HEK293 (cell line): ENCODE measurements at regions not wholly inside any gene's neighbourhood (a gene's known extent, or its start where the extent isn't known, plus 50 kb on each side); places are given as distances from the start of the nearest gene placed in this dataset.

ENCODE experiments used
- CTCF ChIA-PET: fragments of 350-600 bp; formaldehyde crosslinking; extraction: SDS; loops from one replicate; lab custom pipeline; 2021; ENCODE audit warnings: antibody characterized with exemption; lab: Yijun Ruan, JAX
- POLR2A ChIA-PET: fragments of 300-600 bp; formaldehyde crosslinking; extraction: SDS; loops from one replicate; lab custom pipeline; 2020; ENCODE audit warnings: antibody characterized with exemption, inconsistent platforms; lab: Yijun Ruan, JAX
- H3K27ac ChIP-seq: fragments of 200-500 bp; sonication (Bioruptor generic); 2 replicates; pipeline ENCODE4 v1.5.1; 2014; ENCODE audit warnings: low read depth, low read length, control low read depth, inconsistent platforms; ENCODE audit errors: extremely low read depth
- H3K36me3 ChIP-seq, 2 experiments: fragments of 200-500 bp in 1 of 2; sonication (Bioruptor generic) in 1 of 2; 1 replicate in 1 of 2; 2 replicates in 1 of 2; pipeline ENCODE4 v1.5.1; 2014 to 2017; ENCODE audit warnings: inconsistent platforms in 2 of 2, low read length in 2 of 2; ENCODE audit not compliant: control insufficient read depth in 2 of 2, insufficient read depth in 1 of 2
- H3K4me1 ChIP-seq: fragments of 200-500 bp; sonication (Bioruptor generic); 2 replicates; pipeline ENCODE4 v1.5.1; 2014; ENCODE audit warnings: mild to moderate bottlenecking, low read length, inconsistent platforms; ENCODE audit not compliant: control insufficient read depth, insufficient read depth
- H3K4me3 ChIP-seq: 2 replicates; pipeline ENCODE4 v1.5.1; 2011; ENCODE audit warnings: low read depth, mild to moderate bottlenecking, control low read depth, low read length, moderate library complexity
- H3K9me3 ChIP-seq: fragments of 200-500 bp; sonication (Bioruptor generic); 2 replicates; pipeline ENCODE4 v1.5.1; 2014; ENCODE audit warnings: low read depth, low read length, inconsistent platforms; ENCODE audit not compliant: control insufficient read depth, insufficient read depth
- FEZF1 ChIP-seq: fragments of 450-650 bp; formaldehyde crosslinking; IDR thresholded peaks from 2 replicates; pipeline ENCODE4 v1.5.1; 2016; ENCODE audit warnings: missing biosample characterization, missing genetic modification characterization
- RBAK ChIP-seq: fragments of 450-650 bp; formaldehyde crosslinking; IDR thresholded peaks from 2 replicates; pipeline ENCODE4 v1.5.1; 2016; ENCODE audit warnings: missing biosample characterization, missing genetic modification characterization
- ZFHX2 ChIP-seq: fragments of 450-650 bp; formaldehyde crosslinking; conservative IDR thresholded peaks from 2 replicates; pipeline ENCODE4 v1.5.1; 2016; ENCODE audit warnings: missing biosample characterization, missing genetic modification characterization
- ZNF10 ChIP-seq: fragments of 450-650 bp; formaldehyde crosslinking; IDR thresholded peaks from 2 replicates; pipeline ENCODE4 v1.5.1; 2017; ENCODE audit warnings: missing biosample characterization, missing genetic modification characterization
- ZNF121 ChIP-seq: fragments of 450-650 bp; formaldehyde crosslinking; IDR thresholded peaks from 2 replicates; pipeline ENCODE4 v1.5.1; 2016; ENCODE audit warnings: missing biosample characterization, missing genetic modification characterization
- ZNF2 ChIP-seq: fragments of 450-650 bp; formaldehyde crosslinking; IDR thresholded peaks from 2 replicates; pipeline ENCODE4 v1.5.1; 2016; ENCODE audit warnings: missing biosample characterization, missing genetic modification characterization
- ZNF223 ChIP-seq: fragments of 450-650 bp; formaldehyde crosslinking; IDR thresholded peaks from 2 replicates; pipeline ENCODE4 v1.5.1; 2016; ENCODE audit warnings: missing biosample characterization, missing genetic modification characterization
- ZNF239 ChIP-seq: fragments of 450-650 bp; formaldehyde crosslinking; IDR thresholded peaks from 2 replicates; pipeline ENCODE4 v1.5.1; 2016; ENCODE audit warnings: missing biosample characterization, missing genetic modification characterization
- ZNF248 ChIP-seq: fragments of 450-650 bp; formaldehyde crosslinking; IDR thresholded peaks from 2 replicates; pipeline ENCODE4 v1.5.1; 2017; ENCODE audit warnings: missing biosample characterization, missing genetic modification characterization
- ZNF266 ChIP-seq: fragments of 450-650 bp; formaldehyde crosslinking; IDR thresholded peaks from 2 replicates; pipeline ENCODE4 v1.5.1; 2016; ENCODE audit warnings: missing biosample characterization, missing genetic modification characterization, low read depth
- ZNF311 ChIP-seq: fragments of 450-650 bp; formaldehyde crosslinking; IDR thresholded peaks from 2 replicates; pipeline ENCODE4 v1.5.1; 2017; ENCODE audit warnings: missing biosample characterization, missing genetic modification characterization, borderline replicate concordance
- ZNF324 ChIP-seq: fragments of 450-650 bp; formaldehyde crosslinking; IDR thresholded peaks from 2 replicates; pipeline ENCODE4 v1.5.1; 2016; ENCODE audit warnings: missing biosample characterization, missing genetic modification characterization
- ZNF416 ChIP-seq: fragments of 450-650 bp; formaldehyde crosslinking; IDR thresholded peaks from 2 replicates; pipeline ENCODE4 v1.5.1; 2016; ENCODE audit warnings: missing biosample characterization, missing genetic modification characterization
- ZNF530 ChIP-seq: fragments of 450-650 bp; formaldehyde crosslinking; IDR thresholded peaks from 2 replicates; pipeline ENCODE4 v1.5.1; 2016; ENCODE audit warnings: low read depth, missing biosample characterization, missing genetic modification characterization
- ZNF624 ChIP-seq: fragments of 450-650 bp; formaldehyde crosslinking; IDR thresholded peaks from 2 replicates; pipeline ENCODE4 v1.5.1; 2017; ENCODE audit warnings: missing biosample characterization, missing genetic modification characterization
- ZNF626 ChIP-seq: fragments of 450-650 bp; sonication (Bioruptor Pico); formaldehyde crosslinking; IDR thresholded peaks from 2 replicates; pipeline ENCODE4 v1.5.1; 2018; ENCODE audit warnings: missing biosample characterization, missing genetic modification characterization, inconsistent platforms
- ZNF701 ChIP-seq: fragments of 450-650 bp; formaldehyde crosslinking; IDR thresholded peaks from 2 replicates; pipeline ENCODE4 v1.5.1; 2016; ENCODE audit warnings: missing biosample characterization, missing genetic modification characterization
- ZSCAN16 ChIP-seq: fragments of 450-650 bp; formaldehyde crosslinking; IDR thresholded peaks from 2 replicates; pipeline ENCODE4 v1.5.1; 2016; ENCODE audit warnings: missing biosample characterization, missing genetic modification characterization
- ZXDB ChIP-seq: fragments of 450-650 bp; formaldehyde crosslinking; IDR thresholded peaks from 2 replicates; pipeline ENCODE4 v1.5.1; 2016; ENCODE audit warnings: missing biosample characterization, missing genetic modification characterization
- TF ChIP-seq, protein P1 (sequence below): fragments of 450-650 bp; formaldehyde crosslinking; IDR thresholded peaks from 2 replicates; pipeline ENCODE4 v1.5.1; 2016; ENCODE audit warnings: missing biosample characterization, missing genetic modification characterization, low read depth
- TF ChIP-seq, protein P2 (sequence below): fragments of 450-650 bp; formaldehyde crosslinking; IDR thresholded peaks from 2 replicates; pipeline ENCODE4 v1.5.1; 2016; ENCODE audit warnings: missing biosample characterization, missing genetic modification characterization

- H3K9me3 ChIP-seq = no peaks in the 10 kb centered on the region
- POLR2A ChIA-PET = no interaction called here
- CTCF ChIA-PET = no interaction called here
- H3K4me1 ChIP-seq = no peaks in the 10 kb centered on the region
- TF ChIP-seq ZNF530 (tag by site-specific recombination) (no peak), ZSCAN16 (tag by site-specific recombination) (no peak), ZNF10 (tag by site-specific recombination) (no peak), ZNF2 (tag by site-specific recombination) (no peak), ZNF239 (tag by site-specific recombination) (no peak)
- TF ChIP-seq, protein P1, sequence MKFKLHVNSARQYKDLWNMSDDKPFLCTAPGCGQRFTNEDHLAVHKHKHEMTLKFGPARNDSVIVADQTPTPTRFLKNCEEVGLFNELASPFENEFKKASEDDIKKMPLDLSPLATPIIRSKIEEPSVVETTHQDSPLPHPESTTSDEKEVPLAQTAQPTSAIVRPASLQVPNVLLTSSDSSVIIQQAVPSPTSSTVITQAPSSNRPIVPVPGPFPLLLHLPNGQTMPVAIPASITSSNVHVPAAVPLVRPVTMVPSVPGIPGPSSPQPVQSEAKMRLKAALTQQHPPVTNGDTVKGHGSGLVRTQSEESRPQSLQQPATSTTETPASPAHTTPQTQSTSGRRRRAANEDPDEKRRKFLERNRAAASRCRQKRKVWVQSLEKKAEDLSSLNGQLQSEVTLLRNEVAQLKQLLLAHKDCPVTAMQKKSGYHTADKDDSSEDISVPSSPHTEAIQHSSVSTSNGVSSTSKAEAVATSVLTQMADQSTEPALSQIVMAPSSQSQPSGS (tag by site-specific recombination) = no peak
- TF ChIP-seq, protein P2, sequence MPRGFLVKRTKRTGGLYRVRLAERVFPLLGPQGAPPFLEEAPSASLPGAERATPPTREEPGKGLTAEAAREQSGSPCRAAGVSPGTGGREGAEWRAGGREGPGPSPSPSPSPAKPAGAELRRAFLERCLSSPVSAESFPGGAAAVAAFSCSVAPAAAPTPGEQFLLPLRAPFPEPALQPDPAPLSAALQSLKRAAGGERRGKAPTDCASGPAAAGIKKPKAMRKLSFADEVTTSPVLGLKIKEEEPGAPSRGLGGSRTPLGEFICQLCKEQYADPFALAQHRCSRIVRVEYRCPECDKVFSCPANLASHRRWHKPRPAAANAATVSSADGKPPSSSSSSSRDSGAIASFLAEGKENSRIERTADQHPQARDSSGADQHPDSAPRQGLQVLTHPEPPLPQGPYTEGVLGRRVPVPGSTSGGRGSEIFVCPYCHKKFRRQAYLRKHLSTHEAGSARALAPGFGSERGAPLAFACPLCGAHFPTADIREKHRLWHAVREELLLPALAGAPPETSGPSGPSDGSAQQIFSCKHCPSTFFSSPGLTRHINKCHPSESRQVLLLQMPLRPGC (tag by site-specific recombination) = no peak
- H3K36me3 ChIP-seq = no peaks in the 10 kb centered on the region
- no peak overlapping the region for H3K27ac ChIP-seq
- H3K4me3 ChIP-seq = no peak overlapping the region
Observed at GRCh38 chr18:37967261-37967660, 401.7 kb upstream of the CELF4 start.

DNA sequence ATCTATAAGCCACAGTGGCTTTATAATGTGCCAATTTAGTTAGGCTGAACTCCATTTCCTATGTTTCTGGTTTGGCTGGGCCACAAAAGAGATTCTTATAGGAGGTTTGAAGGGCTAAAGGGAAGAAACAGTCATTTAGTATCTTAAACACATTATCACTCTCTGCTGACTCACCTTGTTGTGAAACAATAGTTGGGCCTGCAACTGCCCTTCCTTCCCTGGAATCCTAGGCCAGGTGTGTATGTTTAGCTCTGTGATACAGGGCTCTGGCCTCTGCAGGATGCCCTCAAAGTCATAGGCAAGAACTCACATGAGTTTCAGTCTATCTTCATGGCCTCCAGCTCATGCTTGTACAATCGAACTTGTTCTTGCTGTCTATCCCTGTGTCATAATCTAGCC, 400.0 kb upstream of the CELF4 start:
- CTCF ChIA-PET = no interaction called here
- Histone ChIP-seq H3K4me1 (no peaks in the 10 kb centered on the region), H3K27ac (no peak overlapping the region), H3K9me3 (no peaks in the 10 kb centered on the region), H3K4me3 (no peak overlapping the region), H3K36me3 (no peaks in the 10 kb centered on the region)
- no peak for TF ChIP-seq ZNF324 (tag by site-specific recombination)
- no peak for TF ChIP-seq ZNF266 (tag by site-specific recombination)
- POLR2A ChIA-PET = no interaction called here

DNA sequence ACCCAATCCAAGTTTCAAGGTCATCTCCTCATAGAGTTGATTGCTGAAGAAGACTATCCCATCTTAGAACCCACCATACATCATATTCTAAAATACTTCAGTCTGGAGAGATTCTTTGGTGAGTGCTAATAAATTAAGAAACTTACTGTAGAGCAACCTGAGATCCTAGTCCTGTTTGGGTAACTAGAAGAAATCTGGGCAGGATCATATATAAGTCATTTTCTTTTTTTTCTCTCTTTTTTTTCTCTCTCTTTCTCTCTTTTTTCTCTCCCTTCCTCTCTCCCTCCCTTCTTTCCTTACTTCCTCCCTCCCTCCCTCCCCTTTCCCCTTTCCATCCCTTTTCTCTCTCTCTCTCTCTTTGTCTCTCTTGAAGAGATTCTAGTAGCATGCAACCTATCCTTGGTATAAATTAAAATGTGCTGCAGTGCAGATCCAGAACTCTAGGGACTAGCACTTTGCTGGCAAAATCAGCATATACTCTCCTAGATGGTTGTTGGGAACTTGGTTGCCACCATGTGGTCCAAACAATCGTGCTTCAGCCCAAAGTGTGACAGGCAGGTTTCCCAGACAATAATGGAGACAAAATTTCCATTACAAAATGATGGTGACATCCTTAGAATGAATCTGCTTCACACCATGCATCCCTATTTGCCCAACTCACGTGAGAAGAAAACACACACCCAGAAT, 399.4 kb upstream of the CELF4 start:
- Histone ChIP-seq H3K9me3 (no peaks in the 10 kb centered on the region), H3K4me1 (no peaks in the 10 kb centered on the region), H3K36me3 (no peaks in the 10 kb centered on the region), H3K4me3 (no peak overlapping the region), H3K27ac (no peak overlapping the region)
- ChIA-PET POLR2A (no interaction called here), CTCF (interaction anchor here (0.6 kb wide), 1 partner anchor 174 kb away, joined by 4 read pairs; no protein-coding TSS in a partner anchor)
- TF ChIP-seq ZNF10 (tag by site-specific recombination) (no peak), ZNF248 (tag by site-specific recombination) (no peak), ZNF624 (tag by site-specific recombination) (no peak), FEZF1 (no peak), ZNF416 (tag by site-specific recombination) (no peak), ZNF311 (no peak), ZFHX2 (tag by site-specific recombination) (no peak), ZNF701 (no peak), ZXDB (tag by site-specific recombination) (no peak)

DNA sequence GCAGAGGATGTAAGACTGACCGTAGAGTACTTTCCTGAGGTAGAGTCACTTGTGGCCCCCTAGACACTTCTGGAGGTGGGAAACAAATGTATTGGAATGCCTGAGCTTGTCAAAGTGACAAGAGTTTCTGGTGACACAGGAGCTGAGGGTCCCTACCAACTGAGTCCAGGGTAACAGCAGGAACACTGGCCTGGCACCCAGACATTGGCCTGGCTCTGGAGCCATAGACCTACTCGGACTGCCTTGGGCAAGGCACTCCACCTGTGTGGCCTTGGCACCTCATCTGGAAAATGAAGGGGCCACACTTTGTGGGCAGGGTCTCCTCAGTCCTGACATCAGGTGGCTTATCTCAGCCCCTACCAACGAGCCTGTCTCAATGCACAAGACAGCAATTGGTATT, 398.2 kb upstream of the CELF4 start:
- no peaks in the 10 kb centered on the region for H3K36me3 ChIP-seq
- no peaks in the 10 kb centered on the region for H3K4me1 ChIP-seq
- CTCF ChIA-PET = no interaction called here
- TF ChIP-seq ZNF223 (tag by site-specific recombination) (no peak), ZNF121 (tag by site-specific recombination) (no peak), RBAK (tag by site-specific recombination) (no peak), ZNF626 (tag by site-specific recombination) (no peak)
- TF ChIP-seq, all 188 proteins: peak for 0
- Histone ChIP-seq H3K4me3 (no peak overlapping the region), H3K9me3 (no peaks in the 10 kb centered on the region), H3K27ac (no peak overlapping the region)
- POLR2A ChIA-PET = no interaction called here
